SK-MEL-5 (cell line): ENCODE measurements at regions not wholly inside any gene's neighbourhood (a gene's known extent, or its start where the extent isn't known, plus 50 kb on each side); places are given as distances from the start of the nearest gene placed in this dataset.
A peak's percentile ranks its signal among the peaks of the same experiment; 100 is the strongest.
"Not testable (repeated sequence)": the region's sequence is repeated elsewhere in the genome, so short reads cannot be mapped to it uniquely, and the experiment has no call there.

Source experiments
- DNase-seq: peaks from one replicate; pipeline ENCODE4 v3.0.0-alpha.2; 2016; ENCODE audit warnings: low read depth, low spot score
- in situ Hi-C: cut with HindIII; loops from 2 replicates; pipeline ENCODE4 v1.10.0; 2016; ENCODE audit warnings: low sequenced_read_pairs, high pct_unique_total_duplicates, low pct_unique_long_range_greater_than_20kb

- DNase-seq: no peak
- in situ Hi-C loops: no loop called here
Measured at GRCh38 chr13:34708566-34709313, 233.3 kb upstream of the NBEA start.

DNA sequence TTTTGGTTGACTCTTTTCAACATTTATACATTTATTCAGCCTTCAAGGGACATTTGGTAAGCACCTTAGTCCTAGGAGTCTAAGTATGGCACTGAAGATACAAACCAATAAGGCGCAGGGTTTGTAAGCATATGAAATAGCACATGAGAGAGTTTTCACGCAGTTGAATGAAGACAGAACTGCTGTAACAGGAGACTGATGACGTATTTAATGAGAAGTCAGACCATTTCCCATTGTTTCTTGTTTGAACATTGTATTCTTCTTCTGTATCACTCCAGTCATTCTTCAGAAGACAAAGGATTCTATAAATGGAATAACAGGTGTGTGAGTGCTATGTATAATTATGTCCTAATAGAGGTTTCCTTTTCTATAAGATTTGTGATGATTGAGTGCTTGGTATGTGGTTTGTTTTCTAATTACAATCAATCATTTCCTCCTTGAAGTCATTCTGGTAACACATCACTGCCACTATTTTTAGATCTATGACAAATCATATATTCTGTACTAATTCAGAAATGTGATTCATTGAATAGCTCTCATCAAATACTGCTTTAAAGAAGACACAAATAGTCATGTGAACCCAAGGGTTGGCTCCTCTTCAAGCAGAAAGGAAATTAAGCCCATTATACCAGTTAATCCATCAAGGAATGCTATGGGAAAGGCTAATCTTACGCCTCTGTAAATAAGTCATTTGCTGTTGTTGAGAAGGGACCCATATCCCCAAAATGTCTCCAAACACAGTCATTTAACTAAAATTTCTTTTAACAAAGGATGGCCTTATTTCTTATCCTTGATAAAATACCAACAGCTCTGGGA, 222.8 kb upstream of the NBEA start:
- in situ Hi-C loops: no loop called here
- peak; percentile 61 for DNase-seq

DNA sequence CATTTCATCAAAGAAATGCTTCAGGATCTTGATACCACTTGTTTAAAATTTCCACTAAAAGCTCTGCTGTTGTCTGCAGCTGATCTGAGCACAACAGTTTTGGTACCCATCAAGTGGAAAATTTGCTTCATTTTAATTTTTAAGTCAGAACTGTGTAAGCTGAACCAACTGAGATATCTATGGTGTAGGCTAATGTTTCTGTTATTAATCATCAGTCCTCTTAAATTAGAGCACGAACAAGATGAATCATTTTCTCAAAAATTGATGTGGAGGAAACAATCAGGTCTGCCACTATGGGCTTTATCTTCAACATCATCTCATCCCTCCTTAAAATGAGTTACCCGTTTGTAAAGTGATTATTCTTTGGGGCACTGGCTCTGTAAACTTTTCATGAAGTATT, 221.5 kb upstream of the NBEA start:
- in situ Hi-C loops: no loop called here
- DNase-seq: no peak

DNA sequence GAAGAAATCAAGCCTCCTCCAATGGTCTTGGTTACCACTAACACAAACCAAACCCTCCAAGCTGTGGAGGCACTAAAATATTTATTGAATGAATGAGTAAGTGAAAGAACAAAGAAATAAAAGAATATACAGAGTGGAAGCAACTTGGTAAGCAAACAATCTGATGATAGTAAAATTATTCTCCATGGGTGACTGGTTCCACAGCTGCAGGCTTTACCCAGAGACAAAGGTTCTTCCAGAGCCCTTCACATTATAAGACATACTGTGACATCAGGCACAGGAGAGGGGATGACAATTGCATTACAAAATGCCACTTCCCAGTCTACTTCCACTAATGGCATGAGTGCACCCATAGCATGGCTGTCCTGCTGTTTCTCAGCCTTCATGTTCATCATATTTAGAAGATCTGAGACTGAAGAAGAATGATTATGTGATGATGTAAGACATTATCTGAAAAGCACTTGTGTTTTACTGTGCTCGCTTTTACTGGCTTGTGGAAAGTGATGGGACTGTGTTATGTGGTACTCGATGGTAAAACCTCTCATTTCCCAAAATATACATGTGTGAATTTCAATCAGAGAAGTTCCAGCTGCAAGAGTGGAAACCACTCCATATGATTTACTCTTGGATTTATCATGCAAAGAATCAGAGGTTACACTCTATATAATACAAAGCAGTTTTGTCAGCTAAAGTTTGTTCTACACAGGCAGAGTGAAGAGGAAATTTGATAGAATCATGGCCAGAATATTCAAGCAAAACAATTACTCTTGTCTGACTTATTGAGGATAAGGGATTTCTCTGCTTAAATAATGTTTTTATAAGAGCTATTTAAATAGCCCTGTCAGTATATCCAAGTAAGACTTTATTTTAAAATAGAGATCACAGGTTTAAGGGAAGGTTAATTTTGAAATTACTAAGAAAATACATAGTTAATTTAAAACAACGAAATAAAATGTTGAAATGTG, 220.2 kb upstream of the NBEA start:
- no peak for DNase-seq
- in situ Hi-C loops: no loop called here

DNA sequence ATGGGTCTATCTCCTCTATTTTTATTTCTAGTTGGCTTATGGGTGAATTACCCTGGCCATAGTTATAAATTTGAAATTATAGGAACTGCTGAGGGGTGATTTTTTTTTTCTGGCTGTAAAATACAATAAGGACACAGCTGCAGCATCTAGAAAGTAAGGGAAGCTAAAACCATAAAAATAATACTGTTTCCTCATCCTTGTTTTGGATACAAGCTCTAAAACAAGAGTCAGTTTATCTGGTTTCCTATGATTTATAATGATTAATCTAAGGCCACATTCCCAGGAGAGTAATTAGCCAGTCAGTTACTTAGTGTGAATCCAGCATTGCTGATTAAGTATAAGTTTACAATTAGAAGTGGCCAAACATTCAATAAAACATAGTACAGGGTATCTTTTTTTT, 219.1 kb upstream of the NBEA start:
- in situ Hi-C loops: no loop called here

GRCh38 chr13:34730961-34731360, 211.1 kb upstream of the NBEA start:
- in situ Hi-C loops: no loop called here
- DNase-seq: no peak

More for the DNA sequence above, 219.1 kb upstream of the NBEA start:
- no peak for DNase-seq

DNA sequence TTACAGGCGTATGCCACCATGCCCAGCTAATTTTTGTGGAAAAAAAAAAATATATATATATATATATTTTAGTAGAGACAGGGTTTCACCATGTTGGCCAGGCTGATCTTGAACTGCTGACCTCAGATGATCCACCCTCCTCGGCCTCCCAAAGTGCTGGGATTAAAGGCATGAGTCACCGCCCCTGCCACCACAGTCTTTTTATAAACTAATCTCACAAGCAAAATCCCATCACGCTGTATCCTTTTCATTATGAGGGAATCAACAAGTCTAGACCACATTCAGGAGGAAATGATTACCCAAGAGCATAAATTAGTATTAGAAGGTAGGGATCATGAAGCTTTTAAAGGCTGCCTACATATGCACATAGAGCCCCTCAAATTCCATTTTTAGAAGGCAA, 210.6 kb upstream of the NBEA start:
- in situ Hi-C loops: no loop called here
- DNase-seq: no peak

DNA sequence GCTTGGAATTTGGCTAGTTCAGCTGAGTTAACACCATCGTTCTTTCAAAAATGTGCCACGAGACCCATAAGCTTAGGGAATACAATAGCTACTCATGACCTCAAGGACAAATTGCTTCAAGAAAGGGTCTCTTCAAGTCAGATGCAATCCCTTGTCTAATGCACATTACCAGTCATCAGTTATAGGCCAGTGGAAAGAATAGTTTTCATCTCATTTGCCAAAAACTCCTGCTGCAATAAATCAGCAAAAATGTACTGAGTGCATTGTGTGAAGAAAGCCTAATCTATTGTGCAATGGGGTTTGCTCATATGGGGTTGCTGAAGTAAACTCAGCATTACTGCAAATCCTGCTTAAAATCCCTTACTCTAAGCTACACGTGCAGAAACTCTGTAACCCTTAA, 208.3 kb upstream of the NBEA start:
- no peak for DNase-seq
- in situ Hi-C loops: no loop called here

GRCh38 chr13:34734932-34735331, 207.1 kb upstream of the NBEA start:
- no peak for DNase-seq
- in situ Hi-C loops: no loop called here

GRCh38 chr13:34738254-34738992, 203.6 kb upstream of the NBEA start:
- in situ Hi-C loops: no loop called here
- DNase-seq: no peak

GRCh38 chr13:34747056-34747455, 195.0 kb upstream of the NBEA start:
- DNase-seq, in situ Hi-C loops: not testable (repeated sequence)

DNA sequence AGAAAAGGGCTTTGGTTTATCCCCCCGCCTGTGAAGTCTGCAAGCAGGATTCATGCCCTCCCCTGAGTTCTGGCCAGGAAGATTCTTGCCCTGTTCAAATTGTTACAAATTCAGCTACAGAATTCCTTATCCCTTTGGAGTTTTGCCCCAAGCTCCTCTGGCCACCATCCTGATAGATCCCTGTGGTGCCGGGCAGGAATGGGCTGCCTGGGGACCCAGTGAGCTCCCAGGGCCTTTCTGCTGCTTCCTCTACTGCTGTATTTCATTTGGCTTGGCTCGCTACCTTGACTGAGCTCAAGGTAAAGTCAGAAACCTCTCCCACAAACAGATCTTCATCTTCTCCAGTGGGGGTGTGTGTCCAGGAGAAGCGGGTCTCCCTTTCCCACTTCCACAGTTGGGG, 194.6 kb upstream of the NBEA start:
- in situ Hi-C loops: no loop called here
- no peak for DNase-seq

GRCh38 chr13:34748073-34748472, 194.0 kb upstream of the NBEA start:
- DNase-seq: peak; percentile 88
- in situ Hi-C loops: no loop called here

DNA sequence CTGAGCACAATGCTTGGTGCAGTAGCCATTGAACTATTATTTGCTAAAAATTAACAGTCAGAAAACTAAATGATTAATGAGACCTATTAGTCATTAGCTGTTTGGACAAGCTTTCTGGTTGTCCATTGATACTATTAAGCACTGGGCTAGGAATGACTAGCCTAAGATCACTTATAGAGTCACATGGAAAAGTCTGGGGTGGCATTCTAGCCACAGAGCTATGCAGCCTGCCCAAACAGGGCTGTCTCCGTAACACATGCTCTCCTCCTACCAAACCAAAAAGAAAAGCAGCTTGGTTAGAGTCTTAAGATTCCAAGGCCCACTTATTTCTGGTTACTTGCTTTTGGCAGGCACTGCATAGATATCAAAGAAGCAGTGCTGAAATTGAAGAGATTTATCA, 193.5 kb upstream of the NBEA start:
- in situ Hi-C loops: no loop called here
- peak; percentile 44 for DNase-seq

DNA sequence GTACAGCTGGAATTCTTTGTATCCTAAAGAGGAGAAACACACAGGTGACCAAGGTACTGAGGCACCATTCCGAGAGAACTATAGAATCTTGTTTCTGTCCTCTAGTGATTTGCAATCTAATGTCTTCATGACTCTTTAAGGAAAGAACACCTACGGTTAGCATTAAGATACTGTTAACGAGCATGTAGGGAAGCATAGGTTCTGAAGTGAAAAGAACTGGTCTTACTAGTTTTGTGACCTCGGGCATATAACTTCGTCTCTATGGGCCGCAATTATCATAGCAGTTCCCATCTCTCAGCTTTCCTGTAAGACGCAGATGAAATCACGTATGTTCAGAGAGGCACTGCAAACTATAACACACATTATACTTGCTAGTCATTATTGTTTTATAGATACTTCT, 193.0 kb upstream of the NBEA start:
- in situ Hi-C loops: no loop called here

GRCh38 chr13:34750078-34750931, 191.8 kb upstream of the NBEA start:
- in situ Hi-C loops: no loop called here
- DNase-seq: no peak

More for the DNA sequence above, 193.0 kb upstream of the NBEA start:
- DNase-seq: no peak

DNA sequence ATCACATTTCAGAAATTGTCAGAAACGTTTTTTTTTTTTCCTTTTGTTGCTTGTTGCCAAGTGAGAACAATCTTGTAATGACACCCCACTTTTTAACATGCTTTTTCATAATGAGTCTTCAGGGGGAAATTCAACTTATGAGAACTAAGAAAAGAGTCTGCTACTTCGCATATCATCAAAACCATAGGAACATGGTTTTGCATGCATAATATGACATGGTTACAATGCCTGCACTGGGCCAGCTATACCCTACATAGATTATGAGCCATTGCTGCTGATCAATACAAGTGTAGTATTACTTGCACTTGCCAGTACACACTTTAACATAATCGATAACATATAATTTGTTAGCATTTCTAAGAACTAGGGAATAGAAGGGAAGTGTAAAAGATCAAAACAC, 191.0 kb upstream of the NBEA start:
- DNase-seq: no peak
- in situ Hi-C loops: no loop called here
